Lower leg skin (tissue), 3 donors: ENCODE measurements at regions not wholly inside any gene's neighbourhood (a gene's known extent, or its start where the extent isn't known, plus 50 kb on each side); places are given as distances from the start of the nearest gene placed in this dataset.

Source experiments
- CTCF ChIP-seq, 3 donors: fragments of 450-650 bp; IDR thresholded peaks; one replicate each; pipeline ENCODE4 v1.5.1; 2016; ENCODE audit warnings: antibody characterized with exemption in 3 of 3, mild to moderate bottlenecking in 3 of 3, moderate library complexity in 2 of 3
- POLR2A ChIP-seq, 2 donors: fragments of 450-650 bp; IDR thresholded peaks; one replicate each; pipeline ENCODE4 v1.6.1; 2016 to 2017; ENCODE audit warnings: antibody characterized with exemption in 2 of 2, mild to moderate bottlenecking in 1 of 2, moderate library complexity in 1 of 2

- TF ChIP-seq POLR2A (IDR thresholded peaks at IDR 0.05) (no peak), CTCF (IDR thresholded peaks at IDR 0.05) (no peak)
These were observed 263.9 kb upstream of the NBEA start for GRCh38 chr13:34678154-34678553.
